ENCODE measurements at regions not wholly inside any gene's neighbourhood (a gene's known extent, or its start where the extent isn't known, plus 50 kb on each side); places are given as distances from the start of the nearest gene placed in this dataset.
"Not testable (repeated sequence)": the region's sequence is repeated elsewhere in the genome, so short reads cannot be mapped to it uniquely, and the experiment has no call there.

GRCh38 chr5:67983251-67984110 lies 232.1 kb upstream of the PIK3R1 start:
- H3K4me3 ChIP-seq, result no peak overlapping the region
- no peaks in the 10 kb centered on the region for H3K27me3 ChIP-seq
- DNase-seq, result peak in 1 of 2 donors; percentile 30
- no peak overlapping the region for H3K27ac ChIP-seq
- peaks cover 0 to 7% (median under 1%) of the 10 kb centered on the region in 4 donors for H3K4me1 ChIP-seq
- TF ChIP-seq POLR2AphosphoS5 (IDR thresholded peaks at IDR 0.05) (no peak), EP300 (IDR thresholded peaks at IDR 0.05) (no peak), POLR2A (IDR thresholded peaks at IDR 0.05) (no peak)
- TF ChIP-seq, protein P1, sequence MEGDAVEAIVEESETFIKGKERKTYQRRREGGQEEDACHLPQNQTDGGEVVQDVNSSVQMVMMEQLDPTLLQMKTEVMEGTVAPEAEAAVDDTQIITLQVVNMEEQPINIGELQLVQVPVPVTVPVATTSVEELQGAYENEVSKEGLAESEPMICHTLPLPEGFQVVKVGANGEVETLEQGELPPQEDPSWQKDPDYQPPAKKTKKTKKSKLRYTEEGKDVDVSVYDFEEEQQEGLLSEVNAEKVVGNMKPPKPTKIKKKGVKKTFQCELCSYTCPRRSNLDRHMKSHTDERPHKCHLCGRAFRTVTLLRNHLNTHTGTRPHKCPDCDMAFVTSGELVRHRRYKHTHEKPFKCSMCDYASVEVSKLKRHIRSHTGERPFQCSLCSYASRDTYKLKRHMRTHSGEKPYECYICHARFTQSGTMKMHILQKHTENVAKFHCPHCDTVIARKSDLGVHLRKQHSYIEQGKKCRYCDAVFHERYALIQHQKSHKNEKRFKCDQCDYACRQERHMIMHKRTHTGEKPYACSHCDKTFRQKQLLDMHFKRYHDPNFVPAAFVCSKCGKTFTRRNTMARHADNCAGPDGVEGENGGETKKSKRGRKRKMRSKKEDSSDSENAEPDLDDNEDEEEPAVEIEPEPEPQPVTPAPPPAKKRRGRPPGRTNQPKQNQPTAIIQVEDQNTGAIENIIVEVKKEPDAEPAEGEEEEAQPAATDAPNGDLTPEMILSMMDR (IDR thresholded peaks at IDR 0.05), result no peak
- no peaks in the 10 kb centered on the region for H3K36me3 ChIP-seq
- no peaks in the 10 kb centered on the region for H3K9me3 ChIP-seq
- intact Hi-C loops (cut with DNase I; ENCODE audit: low total_unique reads), result no loop called here
- WGBS, 5 donors, result 86 to 94% (median 92%) methylated on average over 7 of the region's 7 CpGs

- H3K9me3 ChIP-seq; intact Hi-C loops (cut with DNase I; ENCODE audit: low total_unique reads): not testable (repeated sequence)
- WGBS, 5 donors, result 87 to 95% (median 89%) methylated on average over 4 of the region's 4 CpGs
Measured at GRCh38 chr5:67982160-67982559, 233.4 kb upstream of the PIK3R1 start.

GRCh38 chr5:67978171-67978570 lies 237.4 kb upstream of the PIK3R1 start:
- no peak for TF ChIP-seq POLR2A (IDR thresholded peaks at IDR 0.05)
- no peak for TF ChIP-seq EP300 (IDR thresholded peaks at IDR 0.05)
- TF ChIP-seq, protein P1 (IDR thresholded peaks at IDR 0.05), result no peak
- no peak for TF ChIP-seq POLR2AphosphoS5 (IDR thresholded peaks at IDR 0.05)
- H3K27ac ChIP-seq, result no peak overlapping the region
- no peaks in the 10 kb centered on the region for H3K27me3 ChIP-seq
- peaks cover 0 to 9% (median 4%) of the 10 kb centered on the region in 4 donors for H3K4me1 ChIP-seq
- H3K9me3 ChIP-seq, result no peaks in the 10 kb centered on the region
- DNase-seq, result no peak
- H3K36me3 ChIP-seq, result no peaks in the 10 kb centered on the region
- WGBS, 5 donors, result 21 to 61% (median 31%) methylated on average over 2 of the region's 2 CpGs
- H3K4me3 ChIP-seq, result no peak overlapping the region
- intact Hi-C loops (cut with DNase I; ENCODE audit: low total_unique reads), result no loop called here

More at GRCh38 chr5:67982160-67982559, 233.4 kb upstream of the PIK3R1 start:
- H3K36me3 ChIP-seq, H3K27me3 ChIP-seq, H3K27ac ChIP-seq, H3K4me3 ChIP-seq, DNase-seq: not testable (repeated sequence)
- peaks cover 0 to 16% (median 4%) of the 10 kb centered on the region in 4 donors for H3K4me1 ChIP-seq

- no peak for TF ChIP-seq POLR2AphosphoS5 (IDR thresholded peaks at IDR 0.05)
- TF ChIP-seq EP300 (IDR thresholded peaks at IDR 0.05), result no peak
- TF ChIP-seq, protein P1 (IDR thresholded peaks at IDR 0.05), result no peak
- no peak for TF ChIP-seq POLR2A (IDR thresholded peaks at IDR 0.05)
- intact Hi-C loops (cut with DNase I; ENCODE audit: low total_unique reads), result no loop called here
- Histone ChIP-seq H3K27ac (no peak overlapping the region), H3K9me3 (no peaks in the 10 kb centered on the region), H3K36me3 (no peaks in the 10 kb centered on the region), H3K4me3 (no peak overlapping the region), H3K4me1 (peaks cover 0 to 16% (median 7%) of the 10 kb centered on the region in 4 donors), H3K27me3 (no peaks in the 10 kb centered on the region)
- WGBS, 5 donors, result 80 to 88% (median 82%) methylated on average over 5 of the region's 5 CpGs
- no peak for DNase-seq
Measured at GRCh38 chr5:67976891-67977601, 238.5 kb upstream of the PIK3R1 start.

All from stomach (tissue), 8 donors.